GM12878 (cell line): ENCODE measurements at regions not wholly inside any gene's neighbourhood (a gene's known extent, or its start where the extent isn't known, plus 50 kb on each side); places are given as distances from the start of the nearest gene placed in this dataset.

Experiments used
- ATAC-seq: fragments of 200-7000 bp; cut with Tn5 transposase; 3 replicates; pipeline ENCODE4 v1.9.1; 2020; ENCODE audit warnings: mild to moderate bottlenecking, moderate library complexity
- BruUV-seq: library from RNA; stranded (reverse); fragments of 400-500 nt; replicated peaks from 2 replicates; lab custom pipeline; 2021; lab: Mats Ljungman, UMichigan
- CTCF ChIA-PET: fragments of 300-600 bp; sonication (Branson Sonifier 250); formaldehyde crosslinking; extraction: SDS; loops from one replicate; lab custom pipeline; 2021; ENCODE audit warnings: inconsistent platforms; lab: Yijun Ruan, JAX
- POLR2A ChIA-PET: fragments of 350-600 bp; formaldehyde crosslinking; extraction: SDS; loops from one replicate; lab custom pipeline; 2021; ENCODE audit warnings: inconsistent platforms; lab: Charles Lee
- RAD21 ChIA-PET: fragments of 300-600 bp; sonication (Branson Sonifier 250); formaldehyde crosslinking; loops from one replicate; lab custom pipeline; 2023; ENCODE audit warnings: antibody characterized with exemption; ENCODE audit not compliant: unreplicated experiment; lab: Charles Lee
- SMC1A ChIA-PET: fragments of 300-600 bp; sonication (Branson Sonifier 250); formaldehyde crosslinking; loops from one replicate; lab custom pipeline; 2023; ENCODE audit not compliant: unreplicated experiment, uncharacterized antibody; lab: Charles Lee
- DNase-seq: peaks from one replicate; pipeline ENCODE4 v3.0.0-alpha.2; 2011; ENCODE audit warnings: low read depth, low spot score
- FAIRE-seq: peaks from 3 replicates; lab custom pipeline; 2011; peaks lifted over from hg19 to GRCh38; lab: Jason Lieb, UNC
- H2AFZ ChIP-seq: 2 replicates; pipeline ENCODE4 v1.6.0; 2011; ENCODE audit warnings: low read depth, low read length, control low read depth; ENCODE audit not compliant: control insufficient read depth
- H3K27ac ChIP-seq: 2 replicates; pipeline ENCODE4 v1.5.1; 2011; ENCODE audit warnings: control low read depth; ENCODE audit not compliant: control insufficient read depth, insufficient read depth
- H3K27me3 ChIP-seq, 2 experiments: replicated peaks in 1 of 2; 2 replicates each; pipeline versions ENCODE4 v1.6.0 to v1.6.1; 2011; ENCODE audit warnings: low read length in 1 of 2; ENCODE audit not compliant: control insufficient read depth in 2 of 2, insufficient read depth in 2 of 2
- H3K36me3 ChIP-seq, 2 experiments: 2 replicates each; pipeline ENCODE4 v1.5.1; 2011; ENCODE audit warnings: low read length in 1 of 2; ENCODE audit not compliant: control insufficient read depth in 2 of 2, insufficient read depth in 2 of 2
- H3K4me1 ChIP-seq: 2 replicates; pipeline ENCODE4 v1.6.1; 2011; ENCODE audit warnings: mild to moderate bottlenecking, low read length, moderate library complexity, mixed read lengths; ENCODE audit not compliant: control insufficient read depth, insufficient read depth
- H3K4me2 ChIP-seq: 2 replicates; pipeline ENCODE4 v1.6.0; 2011; ENCODE audit warnings: control low read depth; ENCODE audit not compliant: control insufficient read depth, insufficient read depth
- H3K4me3 ChIP-seq: fragments of 200-600 bp; sonication (generic); 2 replicates; pipeline ENCODE4 v1.5.1; 2016
- H3K79me2 ChIP-seq: 2 replicates; pipeline ENCODE4 v1.6.0; 2011; ENCODE audit warnings: low read length; ENCODE audit not compliant: control insufficient read depth, insufficient read depth
- H3K9ac ChIP-seq: 2 replicates; pipeline ENCODE4 v1.8.0; 2011; ENCODE audit warnings: low read length, control low read depth, mixed read lengths; ENCODE audit not compliant: control insufficient read depth, insufficient read depth
- H3K9me3 ChIP-seq: replicated peaks from 3 replicates; pipeline ENCODE4 v1.5.1; 2011; ENCODE audit warnings: mild to moderate bottlenecking, low read length; ENCODE audit not compliant: control insufficient read depth, insufficient read depth
- H4K20me1 ChIP-seq: 2 replicates; pipeline ENCODE4 v1.6.0; 2011; ENCODE audit not compliant: control insufficient read depth, insufficient read depth
- CHD2 ChIP-seq: IDR thresholded peaks from 2 replicates; pipeline ENCODE4 v1.6.1; 2011; ENCODE audit warnings: low read depth, low read length, improper control_type of control experiment, borderline replicate concordance
- MTA2 ChIP-seq: fragments of 450-650 bp; IDR thresholded peaks from 2 replicates; pipeline ENCODE4 v1.6.1; 2016; ENCODE audit warnings: low read depth, mild to moderate bottlenecking, moderate library complexity
- NFXL1 ChIP-seq: fragments of 450-650 bp; IDR thresholded peaks from 2 replicates; pipeline ENCODE4 v1.6.1; 2017; ENCODE audit warnings: antibody characterized with exemption, mild to moderate bottlenecking, borderline replicate concordance
- NR2C2 ChIP-seq: IDR thresholded peaks from 2 replicates; pipeline ENCODE4 v1.6.1; 2011; ENCODE audit warnings: borderline replicate concordance, low read depth; ENCODE audit not compliant: control insufficient read depth, insufficient read length
- NR2F1 ChIP-seq: fragments of 450-650 bp; conservative IDR thresholded peaks from 2 replicates; pipeline ENCODE4 v1.6.1; 2017; ENCODE audit warnings: mild to moderate bottlenecking
- RAD21 ChIP-seq: IDR thresholded peaks from 2 replicates; pipeline ENCODE4 v1.6.1; 2011; ENCODE audit warnings: mild to moderate bottlenecking, low read depth, low read length, moderate library complexity; ENCODE audit not compliant: insufficient read depth
- RAD51 ChIP-seq: fragments of 450-650 bp; IDR thresholded peaks from 2 replicates; pipeline ENCODE4 v1.6.1; 2016; ENCODE audit warnings: moderate library complexity, mild to moderate bottlenecking, inconsistent platforms
- RBBP5 ChIP-seq: fragments of 200-600 bp; sonication (generic); conservative IDR thresholded peaks from 2 replicates; pipeline ENCODE4 v1.6.1; 2016
- SP1 ChIP-seq: IDR thresholded peaks from one replicate; pipeline ENCODE4 v1.6.1; 2011; ENCODE audit warnings: low read depth, low read length
- SPI1 ChIP-seq: IDR thresholded peaks from 2 replicates; pipeline ENCODE4 v1.6.1; 2011; ENCODE audit warnings: low read depth, mild to moderate bottlenecking, low read length, moderate library complexity, borderline replicate concordance; ENCODE audit not compliant: insufficient read depth
- STAT1 ChIP-seq: fragments of 450-650 bp; conservative IDR thresholded peaks from 2 replicates; pipeline ENCODE4 v1.6.1; 2014; ENCODE audit warnings: antibody characterized with exemption, mild to moderate bottlenecking
- TAF1 ChIP-seq: IDR thresholded peaks from 2 replicates; pipeline ENCODE4 v1.6.1; 2011; ENCODE audit warnings: mild to moderate bottlenecking, low read depth, low read length, borderline replicate concordance
- TBL1XR1 ChIP-seq: IDR thresholded peaks from 2 replicates; pipeline ENCODE4 v1.6.1; 2012; ENCODE audit warnings: low read depth, low read length, improper control_type of control experiment
- WRNIP1 ChIP-seq: IDR thresholded peaks from 2 replicates; pipeline ENCODE4 v1.6.1; 2011; ENCODE audit warnings: low read depth, low read length, improper control_type of control experiment, borderline replicate concordance
- ZNF24 ChIP-seq: fragments of 450-650 bp; IDR thresholded peaks from 2 replicates; pipeline ENCODE4 v1.6.1; 2017; ENCODE audit warnings: antibody characterized with exemption, mild to moderate bottlenecking
- ZZZ3 ChIP-seq: IDR thresholded peaks from 2 replicates; pipeline ENCODE4 v1.6.1; 2011; ENCODE audit warnings: low read depth; ENCODE audit not compliant: control insufficient read depth, insufficient read length
- WGBS: methylation state at CpG from one replicate; pipeline ENCODE4 v1.1.6; 2016; ENCODE audit warnings: low lambda C conversion rate; ENCODE audit not compliant: insufficient replicate concordance, insufficient coverage; ENCODE audit errors: missing lambda C conversion rate; 5-methylcytosine and 5-hydroxymethylcytosine counted together
- in situ Hi-C: fragments of 300-500 bp; cut with MboI; formaldehyde crosslinking; loops from 9 replicates; pipeline ENCODE4 v1.14.3; 2018; ENCODE audit warnings: mixed read lengths
- intact Hi-C: fragments of 100-400 bp; cut with micrococcal nuclease; formaldehyde crosslinking; loops from one replicate; pipeline ENCODE4 v1.14.2; 2022; ENCODE audit not compliant: unreplicated experiment
- TF ChIP-seq, protein P1 (sequence below): IDR thresholded peaks from 2 replicates; pipeline ENCODE4 v1.6.1; 2011; ENCODE audit warnings: borderline replicate concordance, low read depth, mild to moderate bottlenecking, moderate library complexity, low read length; ENCODE audit not compliant: insufficient read depth, poor library complexity, severe bottlenecking
- TF ChIP-seq, protein P2 (sequence below): IDR thresholded peaks from 2 replicates; pipeline ENCODE4 v1.6.1; 2012; ENCODE audit warnings: low read length, inconsistent platforms
- TF ChIP-seq, protein P3 (sequence below): IDR thresholded peaks from 2 replicates; pipeline ENCODE4 v1.6.1; 2011; ENCODE audit warnings: borderline replicate concordance, low read depth, mild to moderate bottlenecking, moderate library complexity, mixed read lengths, low read length; ENCODE audit not compliant: insufficient read depth; ENCODE audit errors: extremely low read length

DNA sequence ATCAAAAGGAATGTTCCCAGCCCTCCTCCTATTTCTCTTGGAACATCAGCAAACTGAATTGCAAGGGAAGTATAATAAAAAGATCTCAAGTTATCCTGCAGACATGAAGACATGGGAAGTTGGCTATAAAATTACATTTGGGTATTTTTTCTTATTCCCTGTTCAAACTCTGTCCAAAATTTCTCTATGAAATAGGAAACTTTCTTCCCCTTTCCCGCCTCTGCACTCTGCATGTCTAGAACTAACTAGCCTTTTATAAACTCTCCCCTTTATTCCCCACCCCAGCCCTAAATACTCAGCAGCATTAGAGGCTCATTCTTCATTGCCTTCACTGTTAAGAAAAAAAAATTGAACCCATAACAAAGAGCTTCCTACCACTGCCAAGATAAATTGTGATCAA is 126.7 kb upstream of the EDNRA start:
- CTCF ChIA-PET, result no interaction called here
- WGBS, result 0% methylated on average over 1 of the region's 1 CpG
- POLR2A ChIA-PET, result no interaction called here
- no peak overlapping the region for H3K27ac ChIP-seq
- no peak for ATAC-seq
- no peak overlapping the region for H3K4me2 ChIP-seq
- no peak overlapping the region for H3K4me3 ChIP-seq
- no peak overlapping the region for H2AFZ ChIP-seq
- SMC1A ChIA-PET, result no interaction called here
- TF ChIP-seq SPI1 (no peak), CHD2 (no peak), ZZZ3 (no peak), RAD51 (no peak), RBBP5 (no peak), MTA2 (no peak), NR2F1 (no peak), STAT1 (no peak), RAD21 (no peak), TAF1 (no peak), TBL1XR1 (no peak), WRNIP1 (no peak), NR2C2 (no peak), ZNF24 (no peak), NFXL1 (no peak), SP1 (no peak)
- TF ChIP-seq, protein P1, sequence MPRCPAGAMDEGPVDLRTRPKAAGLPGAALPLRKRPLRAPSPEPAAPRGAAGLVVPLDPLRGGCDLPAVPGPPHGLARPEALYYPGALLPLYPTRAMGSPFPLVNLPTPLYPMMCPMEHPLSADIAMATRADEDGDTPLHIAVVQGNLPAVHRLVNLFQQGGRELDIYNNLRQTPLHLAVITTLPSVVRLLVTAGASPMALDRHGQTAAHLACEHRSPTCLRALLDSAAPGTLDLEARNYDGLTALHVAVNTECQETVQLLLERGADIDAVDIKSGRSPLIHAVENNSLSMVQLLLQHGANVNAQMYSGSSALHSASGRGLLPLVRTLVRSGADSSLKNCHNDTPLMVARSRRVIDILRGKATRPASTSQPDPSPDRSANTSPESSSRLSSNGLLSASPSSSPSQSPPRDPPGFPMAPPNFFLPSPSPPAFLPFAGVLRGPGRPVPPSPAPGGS, result no peak
- TF ChIP-seq, protein P2, sequence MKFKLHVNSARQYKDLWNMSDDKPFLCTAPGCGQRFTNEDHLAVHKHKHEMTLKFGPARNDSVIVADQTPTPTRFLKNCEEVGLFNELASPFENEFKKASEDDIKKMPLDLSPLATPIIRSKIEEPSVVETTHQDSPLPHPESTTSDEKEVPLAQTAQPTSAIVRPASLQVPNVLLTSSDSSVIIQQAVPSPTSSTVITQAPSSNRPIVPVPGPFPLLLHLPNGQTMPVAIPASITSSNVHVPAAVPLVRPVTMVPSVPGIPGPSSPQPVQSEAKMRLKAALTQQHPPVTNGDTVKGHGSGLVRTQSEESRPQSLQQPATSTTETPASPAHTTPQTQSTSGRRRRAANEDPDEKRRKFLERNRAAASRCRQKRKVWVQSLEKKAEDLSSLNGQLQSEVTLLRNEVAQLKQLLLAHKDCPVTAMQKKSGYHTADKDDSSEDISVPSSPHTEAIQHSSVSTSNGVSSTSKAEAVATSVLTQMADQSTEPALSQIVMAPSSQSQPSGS, result no peak
- TF ChIP-seq, protein P3, sequence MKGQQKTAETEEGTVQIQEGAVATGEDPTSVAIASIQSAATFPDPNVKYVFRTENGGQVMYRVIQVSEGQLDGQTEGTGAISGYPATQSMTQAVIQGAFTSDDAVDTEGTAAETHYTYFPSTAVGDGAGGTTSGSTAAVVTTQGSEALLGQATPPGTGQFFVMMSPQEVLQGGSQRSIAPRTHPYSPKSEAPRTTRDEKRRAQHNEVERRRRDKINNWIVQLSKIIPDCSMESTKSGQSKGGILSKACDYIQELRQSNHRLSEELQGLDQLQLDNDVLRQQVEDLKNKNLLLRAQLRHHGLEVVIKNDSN, result no peak
- H3K79me2 ChIP-seq, result no peaks in the 10 kb centered on the region
- H3K27me3 ChIP-seq, result no peaks in the 10 kb centered on the region
- H3K9ac ChIP-seq, result no peak overlapping the region
- in situ Hi-C loops (no loop called here), intact Hi-C loops (no loop called here)
- H3K4me1 ChIP-seq, result no peaks in the 10 kb centered on the region
- H3K9me3 ChIP-seq, result no peaks in the 10 kb centered on the region
- no peak for FAIRE-seq
- BruUV-seq, result no TSS peak
- RAD21 ChIA-PET, result no interaction called here
- DNase-seq, result no peak
- H4K20me1 ChIP-seq, result no peaks in the 10 kb centered on the region
- H3K36me3 ChIP-seq, result no peaks in the 10 kb centered on the region
